ENCODE measurements at regions not wholly inside any gene's neighbourhood (a gene's known extent, or its start where the extent isn't known, plus 50 kb on each side); places are given as distances from the start of the nearest gene placed in this dataset.
"Not testable (repeated sequence)": the region's sequence is repeated elsewhere in the genome, so short reads cannot be mapped to it uniquely, and the experiment has no call there.

DNA sequence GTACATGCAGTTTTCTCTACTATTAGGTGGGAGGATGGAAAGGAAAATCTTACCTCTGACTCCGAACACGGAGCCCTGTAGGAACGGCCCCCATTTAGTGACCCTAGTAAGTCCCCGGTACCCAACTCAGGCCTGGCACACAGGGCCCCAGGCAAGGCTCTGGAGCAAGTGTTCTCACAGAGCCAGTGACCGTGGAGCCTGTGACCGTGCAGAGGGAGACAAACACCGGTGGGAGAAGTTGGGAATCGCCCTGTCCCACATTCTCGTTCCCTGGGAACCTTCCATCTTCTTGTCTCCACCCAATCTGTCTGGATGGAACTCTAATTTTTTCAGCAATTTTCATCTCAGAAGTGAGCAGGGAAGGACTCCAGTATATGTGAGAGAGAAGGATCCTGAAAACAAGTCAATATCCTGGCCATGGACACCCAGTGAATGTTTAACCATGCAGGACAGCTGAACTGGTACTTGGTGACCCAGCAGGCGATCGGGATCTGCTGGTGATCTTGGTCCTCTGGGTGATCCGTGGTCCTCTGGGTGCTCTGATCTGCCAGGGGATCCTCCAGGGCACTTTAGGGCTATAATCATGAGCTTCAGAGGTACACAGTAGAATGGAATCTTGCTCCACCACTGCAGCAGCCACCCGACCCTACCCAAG lies 348.6 kb upstream of the ID2 start:
- DNase-seq: no peak

- DNase-seq: not testable (repeated sequence)
Measured at GRCh38 chr2:8333832-8334187, 348.0 kb upstream of the ID2 start.

GRCh38 chr2:8334866-8335325 lies 347.0 kb upstream of the ID2 start:
- DNase-seq: no peak

DNA sequence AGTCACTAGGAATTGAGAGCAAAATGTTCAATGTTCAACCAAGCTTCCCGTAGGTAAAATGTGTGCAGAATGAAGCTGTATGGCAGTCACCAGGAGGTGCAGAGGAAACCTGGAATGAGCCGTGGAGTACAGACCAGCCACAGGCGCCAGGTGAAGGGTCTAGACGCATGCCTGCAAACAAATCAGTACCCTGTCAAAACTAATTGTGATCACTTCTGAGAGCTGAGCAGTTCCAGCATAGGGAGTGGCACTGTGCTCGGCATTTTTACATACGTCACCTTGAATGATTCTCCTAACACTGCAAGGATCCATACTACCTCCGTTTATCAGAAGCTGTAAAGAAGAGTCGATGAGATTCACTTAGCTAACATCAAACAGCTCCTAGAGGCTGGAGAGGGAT lies 346.1 kb upstream of the ID2 start:
- no peak for DNase-seq

DNA sequence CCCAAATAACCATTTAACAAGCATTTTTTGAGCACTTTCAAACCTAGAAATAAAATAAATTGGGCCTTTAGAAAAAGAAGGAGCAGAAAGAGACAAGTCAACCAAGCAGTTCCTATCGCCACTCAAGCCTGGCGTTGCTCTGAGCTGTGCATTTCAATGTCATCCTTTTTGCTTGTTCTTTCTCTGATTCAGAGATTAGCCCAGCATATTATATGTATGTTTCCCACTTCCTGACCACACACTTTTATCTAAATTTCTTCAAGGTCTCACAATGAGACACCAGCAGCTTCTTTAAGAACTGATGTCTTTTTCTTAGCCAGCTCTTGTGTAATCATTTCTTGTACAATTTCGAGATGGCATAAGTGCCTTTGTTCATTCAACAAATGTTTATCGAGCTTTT lies 344.5 kb upstream of the ID2 start:
- DNase-seq: peak in 1 of 5 donors; percentile 85

- DNase-seq: no peak
Measured at GRCh38 chr2:8342407-8342806, 339.4 kb upstream of the ID2 start.

- no peak for DNase-seq
Measured at GRCh38 chr2:8343031-8343430, 338.8 kb upstream of the ID2 start.

DNA sequence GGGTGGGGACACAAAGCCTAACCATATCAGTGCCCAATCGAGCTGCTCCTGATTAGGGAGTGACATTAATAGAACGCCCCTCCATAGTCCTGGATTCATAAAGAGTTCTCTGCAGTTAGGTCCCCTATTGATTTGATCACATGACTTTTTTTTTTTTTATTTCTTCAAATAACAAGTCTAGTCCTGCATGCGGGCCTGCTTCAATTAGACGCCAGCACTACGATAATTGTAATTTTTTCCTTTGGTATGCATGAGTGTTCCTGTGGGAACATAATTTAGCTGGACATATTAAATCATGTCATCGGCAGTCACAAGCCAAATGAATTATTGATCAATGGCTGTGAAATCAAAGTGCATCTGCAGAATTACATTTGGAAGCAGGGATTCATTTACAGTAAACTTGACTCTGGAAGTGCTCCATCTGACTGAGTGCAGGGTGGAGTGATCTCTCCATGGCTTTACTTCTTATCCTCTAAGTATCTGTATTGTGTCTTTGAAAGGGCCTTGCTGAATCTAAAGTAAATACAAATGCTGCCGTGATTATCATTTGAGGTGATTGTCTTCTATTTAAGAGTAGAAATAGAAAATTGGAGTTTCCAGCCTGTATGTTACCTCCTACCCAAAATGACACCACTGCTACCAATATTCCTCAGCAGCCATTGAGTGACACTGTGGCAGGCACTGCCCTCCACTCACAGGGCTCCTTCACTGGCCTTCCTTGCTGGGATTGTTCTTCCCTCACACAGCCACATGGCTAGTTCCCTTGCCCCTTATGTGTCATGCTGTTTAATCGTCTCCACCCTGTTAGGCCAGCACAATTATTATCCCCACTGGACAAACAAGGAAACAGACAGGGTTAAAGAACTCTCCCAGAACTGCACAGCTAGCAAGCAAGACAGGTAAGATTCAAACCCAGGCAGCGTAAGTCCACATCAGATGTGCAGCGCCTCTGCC lies 337.4 kb upstream of the ID2 start:
- DNase-seq: no peak

DNA sequence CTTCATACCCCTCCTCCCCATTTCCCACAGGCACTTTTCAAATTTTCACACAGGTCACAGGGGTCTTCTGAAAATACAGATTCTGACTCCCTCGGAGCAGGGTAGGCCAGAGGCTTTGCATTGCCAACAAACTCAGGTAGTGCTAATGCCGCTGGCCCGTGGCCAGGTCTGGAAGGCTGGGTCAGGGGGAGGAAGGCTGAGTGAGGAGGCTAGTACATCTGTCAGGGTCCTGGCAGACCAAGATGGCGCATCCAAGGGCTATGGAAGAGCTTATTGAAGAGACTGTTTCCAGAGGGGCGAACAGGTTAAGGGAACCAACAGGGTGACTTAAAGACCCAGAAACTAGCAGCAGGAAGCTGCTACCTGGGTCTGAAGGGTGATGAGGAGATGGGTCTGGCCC lies 336.7 kb upstream of the ID2 start:
- no peak for DNase-seq

DNA sequence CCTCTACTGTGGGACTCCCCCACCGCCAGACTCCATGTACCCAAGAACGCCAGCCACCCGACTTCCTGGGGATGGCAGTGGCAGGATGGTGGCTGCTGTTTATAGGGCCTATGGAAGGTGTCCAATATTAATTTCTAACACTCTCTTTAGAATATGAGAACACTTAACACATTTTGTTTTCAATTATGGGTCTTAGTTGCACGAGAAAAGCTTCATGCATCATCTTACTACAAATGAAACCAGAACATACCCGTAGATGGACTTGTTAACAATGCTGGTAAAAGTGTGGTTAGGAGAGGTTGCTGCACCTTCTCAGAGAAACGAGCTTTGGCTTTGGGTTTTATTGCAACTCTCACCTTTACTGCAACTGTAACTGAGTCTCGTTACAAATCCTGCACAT lies 335.6 kb upstream of the ID2 start:
- DNase-seq: peak in 1 of 5 donors; percentile 54

GRCh38 chr2:8346706-8347430 lies 335.0 kb upstream of the ID2 start:
- no peak for DNase-seq

DNA sequence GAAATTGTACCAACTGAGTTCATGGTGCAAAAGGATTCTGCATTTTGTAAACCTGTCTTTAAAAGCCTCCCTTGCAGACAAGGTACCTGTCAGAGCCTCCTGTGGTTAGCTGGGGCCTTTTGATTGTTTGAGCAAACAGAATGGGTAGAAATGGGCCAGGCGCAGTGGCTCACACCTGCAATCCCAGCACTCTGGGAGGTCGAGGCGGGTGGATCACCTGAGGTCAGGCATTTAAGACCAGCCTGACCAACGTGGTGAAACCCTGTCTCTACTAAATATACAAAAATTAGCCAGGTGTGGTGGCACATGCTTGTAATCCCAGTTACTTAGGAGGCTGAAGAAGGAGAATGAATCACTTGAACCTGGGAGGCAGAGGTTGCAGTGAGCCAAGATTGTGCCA lies 332.9 kb upstream of the ID2 start:
- not testable (repeated sequence) for DNase-seq

DNA sequence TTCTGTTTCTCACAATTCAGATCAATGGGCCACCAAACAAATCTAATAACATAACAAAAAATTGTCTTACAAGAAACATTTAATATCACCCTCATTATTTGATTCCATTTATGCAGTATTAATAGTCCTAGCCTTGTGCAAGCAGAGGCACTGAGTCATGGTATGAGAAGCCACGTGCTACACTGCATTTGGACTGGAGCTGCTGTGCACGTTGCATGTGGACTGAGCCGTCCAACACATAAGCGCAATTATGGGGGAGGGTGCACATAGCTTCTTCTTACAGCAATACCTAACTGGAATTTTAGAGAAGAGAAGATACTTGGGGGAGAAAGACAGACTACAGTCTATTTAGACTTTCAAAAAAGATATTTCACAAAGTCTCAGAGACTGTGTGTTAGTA lies 329.6 kb upstream of the ID2 start:
- no peak for DNase-seq

- DNase-seq: no peak
Measured at GRCh38 chr2:8352989-8353388, 328.9 kb upstream of the ID2 start.

DNA sequence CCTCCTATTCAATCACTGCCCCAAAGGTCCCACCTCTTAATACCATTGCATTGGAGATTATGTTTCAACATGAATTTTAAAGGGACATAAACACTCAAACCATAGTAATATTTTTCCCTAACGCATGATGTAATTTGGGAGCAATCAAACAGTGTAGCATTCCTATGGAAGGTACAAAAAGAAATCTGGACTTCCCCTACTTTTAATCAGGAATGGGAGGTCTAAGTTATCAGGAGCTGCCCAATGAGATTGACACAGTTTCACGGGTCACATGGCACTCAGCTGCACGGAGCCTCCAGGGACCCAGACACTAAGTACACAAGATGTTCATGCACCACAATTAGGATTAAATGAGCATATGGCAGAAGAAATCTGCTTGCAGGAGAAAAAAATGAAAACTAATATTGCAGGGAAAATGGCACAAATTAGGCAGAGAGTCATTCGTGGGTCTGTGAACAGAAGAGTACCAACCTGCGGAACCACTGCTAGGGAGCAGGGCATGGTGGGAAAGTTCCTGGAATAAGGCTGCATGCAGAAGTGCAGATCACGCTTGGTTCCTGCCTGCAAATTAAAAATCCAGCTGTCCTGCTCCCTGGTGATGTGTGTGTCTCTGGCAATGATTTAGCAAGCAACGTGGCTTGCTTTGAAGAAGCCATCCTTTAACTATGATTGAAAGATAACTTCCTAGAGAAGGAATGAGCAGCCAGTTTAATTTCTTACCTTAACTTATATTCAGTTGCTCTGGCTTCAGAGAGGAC lies 326.6 kb upstream of the ID2 start:
- DNase-seq: no peak

GRCh38 chr2:8357738-8358518 lies 323.9 kb upstream of the ID2 start:
- no peak for DNase-seq

DNA sequence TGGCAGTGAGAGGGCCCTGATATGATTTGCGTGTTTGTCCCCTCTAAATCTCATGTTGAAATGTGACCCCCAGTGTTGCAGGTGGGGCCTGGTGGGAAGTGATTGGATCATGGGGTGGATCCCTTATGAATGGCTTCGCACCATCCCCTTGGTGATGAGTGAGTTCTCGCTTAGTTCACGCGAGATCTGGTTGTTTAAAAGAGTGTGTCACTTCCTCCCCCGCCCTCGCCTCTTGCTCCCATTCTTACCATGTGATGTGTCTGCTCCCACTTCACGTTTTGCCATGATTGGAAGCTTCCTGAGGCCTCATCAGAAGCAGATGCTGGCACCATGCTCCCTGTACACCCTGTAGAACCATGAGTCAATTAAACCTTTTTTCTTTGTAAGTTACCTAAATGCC lies 319.9 kb upstream of the ID2 start:
- DNase-seq: no peak

DNA sequence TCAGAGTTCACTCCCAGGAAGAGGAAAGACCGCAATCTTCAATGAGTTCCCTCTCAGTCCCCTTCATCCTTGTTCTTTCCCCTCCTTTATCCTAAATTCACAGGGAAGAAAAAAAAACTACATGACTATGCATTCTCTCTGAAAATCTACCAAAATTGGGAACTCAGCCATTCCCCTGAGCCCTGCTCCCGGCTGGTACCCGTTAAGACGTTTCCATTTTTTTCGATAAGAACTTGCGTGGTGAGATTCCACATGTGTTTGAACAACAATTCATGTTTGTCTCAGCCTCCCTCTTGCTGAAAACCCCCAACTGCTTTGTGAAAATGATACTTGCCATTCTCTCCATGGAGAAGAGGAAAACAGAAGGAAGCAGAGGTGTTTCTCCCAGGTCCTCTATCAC lies 318.7 kb upstream of the ID2 start:
- no peak for DNase-seq

DNA sequence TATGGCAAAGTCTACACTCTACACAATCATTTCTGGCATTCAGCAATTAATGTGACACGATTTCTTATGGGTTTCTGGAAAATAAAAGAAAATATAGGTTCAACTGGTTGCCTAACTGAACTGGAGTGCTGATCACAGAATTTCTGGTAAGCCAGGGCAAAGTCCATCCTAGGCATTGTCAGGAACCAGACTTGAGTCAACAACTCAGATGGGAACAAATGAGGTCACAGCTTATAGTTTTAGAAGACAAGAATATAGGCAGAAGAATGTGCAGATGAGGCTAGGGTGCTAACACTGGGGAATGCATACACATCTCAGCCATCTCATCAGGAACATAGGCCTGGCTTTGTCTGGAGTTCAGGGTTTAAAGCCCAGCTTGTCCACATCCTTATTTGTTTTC lies 317.2 kb upstream of the ID2 start:
- DNase-seq: no peak

- no peak for DNase-seq
Measured at GRCh38 chr2:8365331-8365910, 316.4 kb upstream of the ID2 start.

- DNase-seq: no peak
Measured at GRCh38 chr2:8367833-8368232, 314.0 kb upstream of the ID2 start.

GRCh38 chr2:8368463-8368862 lies 313.4 kb upstream of the ID2 start:
- DNase-seq: no peak
